Spleen (tissue), 11 donors: ENCODE measurements at regions not wholly inside any gene's neighbourhood (a gene's known extent, or its start where the extent isn't known, plus 50 kb on each side); places are given as distances from the start of the nearest gene placed in this dataset.

Experiments used
- DNase-seq: peaks from one replicate; pipeline ENCODE4 v3.0.0-alpha.2; 2020
- H3K27ac ChIP-seq, 8 donors: fragments of 200-600 bp; sonication (generic) in 7 of 8; 1 replicate in 4 of 8; 2 replicates in 4 of 8; pipeline versions ENCODE4 v1.5.0 to v1.8.0; 2016 to 2021; ENCODE audit warnings: inconsistent platforms in 4 of 8, mild to moderate bottlenecking in 4 of 8, moderate library complexity in 1 of 8
- H3K27me3 ChIP-seq, 7 donors: fragments of 200-600 bp; sonication (generic) in 6 of 7; replicated peaks in 1 of 7; 1 replicate in 4 of 7; 2 replicates in 3 of 7; pipeline versions ENCODE4 v1.5.0 to v1.8.0; 2016 to 2021; ENCODE audit warnings: inconsistent platforms in 3 of 7, mild to moderate bottlenecking in 1 of 7
- H3K36me3 ChIP-seq, 6 donors: fragments of 200-600 bp; sonication (generic) in 5 of 6; 1 replicate in 4 of 6; 2 replicates in 2 of 6; pipeline versions ENCODE4 v1.5.0 to v1.8.0; 2016 to 2021; ENCODE audit warnings: inconsistent platforms in 2 of 6
- H3K4me1 ChIP-seq, 6 donors: fragments of 200-600 bp; sonication (generic) in 5 of 6; 1 replicate in 3 of 6; 2 replicates in 3 of 6; pipeline versions ENCODE4 v1.5.0 to v1.8.0; 2016 to 2021; ENCODE audit warnings: inconsistent platforms in 3 of 6
- H3K4me3 ChIP-seq, 8 donors: fragments of 200-600 bp; sonication (generic) in 7 of 8; 1 replicate in 4 of 8; 2 replicates in 4 of 8; pipeline versions ENCODE4 v1.5.0 to v1.8.0; 2016 to 2021; ENCODE audit warnings: inconsistent platforms in 4 of 8, mild to moderate bottlenecking in 4 of 8, moderate library complexity in 2 of 8
- H3K9me3 ChIP-seq, 8 donors: fragments of 200-600 bp; sonication (generic) in 7 of 8; 1 replicate in 4 of 8; 2 replicates in 4 of 8; pipeline versions ENCODE4 v1.5.0 to v1.8.0; 2016 to 2021; ENCODE audit warnings: inconsistent platforms in 4 of 8
- CTCF ChIP-seq, 11 experiments: fragments of 200-600 bp in 7 of 11; fragments of 450-650 bp in 4 of 11; sonication (generic) in 4 of 11; IDR thresholded peaks in 8 of 11; conservative IDR thresholded peaks in 3 of 11; 1 replicate in 7 of 11; 2 replicates in 4 of 11; pipeline versions ENCODE4 v1.4.0 to v1.8.0; 2016 to 2021; ENCODE audit warnings: antibody characterized with exemption in 11 of 11, inconsistent platforms in 4 of 11, mild to moderate bottlenecking in 1 of 11
- POLR2A ChIP-seq, 3 donors: fragments of 450-650 bp; IDR thresholded peaks; one replicate each; pipeline ENCODE4 v1.5.1; 2017; ENCODE audit warnings: antibody characterized with exemption in 3 of 3, mild to moderate bottlenecking in 1 of 3
- POLR2AphosphoS5 ChIP-seq, 3 donors: sonication (generic); formaldehyde crosslinking; IDR thresholded peaks; one replicate each; pipeline ENCODE4 v1.5.1; 2017; ENCODE audit warnings: antibody characterized with exemption in 3 of 3
- WGBS, 5 donors: extraction: QIAGEN DNeasy Blood & Tissue Kit in 3 of 5; methylation state at CpG; one replicate each; pipeline versions ENCODE4 v1.1.5 to v1.1.7; 2013 to 2018; 5-methylcytosine and 5-hydroxymethylcytosine counted together
- intact Hi-C: fragments of 100-400 bp; cut with DNase I; formaldehyde crosslinking; loops from one replicate; pipeline ENCODE4 v1.15.0; 2023; ENCODE audit warnings: low total_unique reads
- donor health status: healthy with polysubstance abuse.
- donor health status: DM: no; HTN: no; CAD: no; lungs with moderate emphysema.
- donor health status: DM: no; HTN: no; CAD: no.
- donor health status: Bipolar disorder and iron deficiency.
- donor health status: healthy.
- donor health status: DM: no; HTN: no; CAD: no.
- donor health status: DM: yes; HTN: yes; CAD: no.

GRCh38 chr6:163675611-163676010 lies 261.1 kb downstream of the QKI start:
- Histone ChIP-seq H3K27me3 (no peaks in the 10 kb centered on the region), H3K27ac (no peak overlapping the region), H3K4me1 (no peaks in the 10 kb centered on the region), H3K36me3 (no peaks in the 10 kb centered on the region), H3K4me3 (no peak overlapping the region), H3K9me3 (no peaks in the 10 kb centered on the region)
- intact Hi-C loops, result no loop called here
- no peak for DNase-seq
- TF ChIP-seq POLR2A (IDR thresholded peaks at IDR 0.05) (no peak), POLR2AphosphoS5 (IDR thresholded peaks at IDR 0.05) (no peak), CTCF (IDR thresholded peaks at IDR 0.05 in 8 of 11, conservative IDR thresholded peaks at IDR 0.05 in 3 of 11) (no peak)

- TF ChIP-seq POLR2AphosphoS5 (IDR thresholded peaks at IDR 0.05), result no peak
- no peak for TF ChIP-seq POLR2A (IDR thresholded peaks at IDR 0.05)
- no peak for TF ChIP-seq CTCF (IDR thresholded peaks at IDR 0.05 in 8 of 11, conservative IDR thresholded peaks at IDR 0.05 in 3 of 11)
- Histone ChIP-seq H3K4me3 (no peak overlapping the region), H3K4me1 (peaks cover 4 to 28% (median 10%) of the 10 kb centered on the region in 6 donors), H3K27ac (no peak overlapping the region), H3K36me3 (no peaks in the 10 kb centered on the region), H3K27me3 (no peaks in the 10 kb centered on the region), H3K9me3 (no peaks in the 10 kb centered on the region)
- DNase-seq, result no peak
- intact Hi-C loops, result no loop called here
- 66 to 84% (median 76%) methylated on average over 3 of the region's 3 CpGs for WGBS, 5 donors
Observed at GRCh38 chr6:163672710-163673109, 258.2 kb downstream of the QKI start.

DNA sequence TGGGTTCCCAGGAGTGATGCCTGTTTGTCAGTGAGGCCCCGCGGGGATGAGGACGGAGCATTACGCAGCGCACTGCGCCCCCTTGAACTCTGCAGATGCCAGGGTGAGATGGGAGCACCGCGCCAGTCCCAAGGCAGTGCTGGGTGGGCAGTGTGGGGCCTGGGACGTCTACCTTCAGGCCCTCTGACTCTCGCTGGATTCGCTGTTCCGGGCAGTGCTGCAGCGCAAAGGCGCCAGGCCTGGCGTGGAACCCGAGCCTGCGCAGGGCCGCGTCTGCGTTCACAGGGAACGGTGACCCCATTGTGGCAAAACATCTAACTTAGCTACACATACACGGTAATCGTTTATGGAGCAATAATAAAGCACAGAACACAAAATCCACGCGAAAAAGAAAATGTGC lies 257.3 kb downstream of the QKI start:
- intact Hi-C loops, result no loop called here
- 94 to 97% (median 95%) methylated on average over 23 to 25 of the region's 25 CpGs for WGBS, 5 donors

GRCh38 chr6:163671355-163671754 lies 256.8 kb downstream of the QKI start:
- peaks cover 10 to 41% (median 22%) of the 10 kb centered on the region in 6 donors for H3K4me1 ChIP-seq
- no peaks in the 10 kb centered on the region for H3K27me3 ChIP-seq
- intact Hi-C loops, result no loop called here
- H3K27ac ChIP-seq, result no peak overlapping the region
- TF ChIP-seq POLR2AphosphoS5 (IDR thresholded peaks at IDR 0.05) (no peak), CTCF (IDR thresholded peaks at IDR 0.05 in 8 of 11, conservative IDR thresholded peaks at IDR 0.05 in 3 of 11) (no peak)
- no peak for DNase-seq
- no peaks in the 10 kb centered on the region for H3K36me3 ChIP-seq
- 84 to 95% (median 91%) methylated on average over 10 to 19 of the region's 19 CpGs for WGBS, 5 donors
- no peaks in the 10 kb centered on the region for H3K9me3 ChIP-seq
- no peak overlapping the region for H3K4me3 ChIP-seq

More for the DNA sequence above, 257.3 kb downstream of the QKI start:
- Histone ChIP-seq H3K36me3 (no peaks in the 10 kb centered on the region), H3K9me3 (no peaks in the 10 kb centered on the region), H3K27me3 (no peaks in the 10 kb centered on the region), H3K27ac (no peak overlapping the region), H3K4me1 (peaks cover 10 to 37% (median 18%) of the 10 kb centered on the region in 6 donors), H3K4me3 (no peak overlapping the region)
- DNase-seq, result no peak
- TF ChIP-seq POLR2AphosphoS5 (IDR thresholded peaks at IDR 0.05) (no peak), CTCF (IDR thresholded peaks at IDR 0.05 in 8 of 11, conservative IDR thresholded peaks at IDR 0.05 in 3 of 11) (no peak), POLR2A (IDR thresholded peaks at IDR 0.05) (no peak)
